Neural cell (in vitro differentiated cells): ENCODE measurements at regions not wholly inside any gene's neighbourhood (a gene's known extent, or its start where the extent isn't known, plus 50 kb on each side); places are given as distances from the start of the nearest gene placed in this dataset.

ENCODE experiments used
- TF ChIP-seq, protein P1 (sequence below): fragments of 450-650 bp; IDR thresholded peaks from 2 replicates; pipeline ENCODE4 v1.5.1; 2014; ENCODE audit warnings: antibody characterized with exemption, mild to moderate bottlenecking, moderate library complexity; ENCODE audit not compliant: poor library complexity, severe bottlenecking
- TF ChIP-seq, protein P2 (sequence below): IDR thresholded peaks from 2 replicates; pipeline ENCODE4 v1.6.1; 2012; ENCODE audit warnings: borderline replicate concordance

DNA sequence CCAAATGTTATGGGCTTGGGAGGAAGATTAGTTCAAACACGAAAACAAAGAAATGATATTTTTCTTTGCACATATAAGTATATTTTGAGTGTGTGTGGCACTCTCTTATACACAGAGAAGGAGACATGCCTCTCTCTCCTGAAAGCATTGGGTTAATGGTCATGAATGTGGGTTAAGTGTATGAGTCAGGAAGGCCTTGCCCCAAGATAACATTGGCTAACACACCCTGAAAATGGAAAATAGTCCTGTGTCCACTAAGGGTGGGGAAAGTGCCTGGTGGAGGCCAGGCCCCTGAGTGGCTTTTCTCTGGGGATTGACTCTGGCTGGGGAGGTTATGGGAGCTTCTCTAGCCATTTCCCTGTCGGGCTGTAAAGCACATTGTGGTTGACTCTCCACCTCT is 332.7 kb upstream of the ONECUT1 start:
- TF ChIP-seq, protein P1, sequence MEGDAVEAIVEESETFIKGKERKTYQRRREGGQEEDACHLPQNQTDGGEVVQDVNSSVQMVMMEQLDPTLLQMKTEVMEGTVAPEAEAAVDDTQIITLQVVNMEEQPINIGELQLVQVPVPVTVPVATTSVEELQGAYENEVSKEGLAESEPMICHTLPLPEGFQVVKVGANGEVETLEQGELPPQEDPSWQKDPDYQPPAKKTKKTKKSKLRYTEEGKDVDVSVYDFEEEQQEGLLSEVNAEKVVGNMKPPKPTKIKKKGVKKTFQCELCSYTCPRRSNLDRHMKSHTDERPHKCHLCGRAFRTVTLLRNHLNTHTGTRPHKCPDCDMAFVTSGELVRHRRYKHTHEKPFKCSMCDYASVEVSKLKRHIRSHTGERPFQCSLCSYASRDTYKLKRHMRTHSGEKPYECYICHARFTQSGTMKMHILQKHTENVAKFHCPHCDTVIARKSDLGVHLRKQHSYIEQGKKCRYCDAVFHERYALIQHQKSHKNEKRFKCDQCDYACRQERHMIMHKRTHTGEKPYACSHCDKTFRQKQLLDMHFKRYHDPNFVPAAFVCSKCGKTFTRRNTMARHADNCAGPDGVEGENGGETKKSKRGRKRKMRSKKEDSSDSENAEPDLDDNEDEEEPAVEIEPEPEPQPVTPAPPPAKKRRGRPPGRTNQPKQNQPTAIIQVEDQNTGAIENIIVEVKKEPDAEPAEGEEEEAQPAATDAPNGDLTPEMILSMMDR: no peak
- TF ChIP-seq, protein P2, sequence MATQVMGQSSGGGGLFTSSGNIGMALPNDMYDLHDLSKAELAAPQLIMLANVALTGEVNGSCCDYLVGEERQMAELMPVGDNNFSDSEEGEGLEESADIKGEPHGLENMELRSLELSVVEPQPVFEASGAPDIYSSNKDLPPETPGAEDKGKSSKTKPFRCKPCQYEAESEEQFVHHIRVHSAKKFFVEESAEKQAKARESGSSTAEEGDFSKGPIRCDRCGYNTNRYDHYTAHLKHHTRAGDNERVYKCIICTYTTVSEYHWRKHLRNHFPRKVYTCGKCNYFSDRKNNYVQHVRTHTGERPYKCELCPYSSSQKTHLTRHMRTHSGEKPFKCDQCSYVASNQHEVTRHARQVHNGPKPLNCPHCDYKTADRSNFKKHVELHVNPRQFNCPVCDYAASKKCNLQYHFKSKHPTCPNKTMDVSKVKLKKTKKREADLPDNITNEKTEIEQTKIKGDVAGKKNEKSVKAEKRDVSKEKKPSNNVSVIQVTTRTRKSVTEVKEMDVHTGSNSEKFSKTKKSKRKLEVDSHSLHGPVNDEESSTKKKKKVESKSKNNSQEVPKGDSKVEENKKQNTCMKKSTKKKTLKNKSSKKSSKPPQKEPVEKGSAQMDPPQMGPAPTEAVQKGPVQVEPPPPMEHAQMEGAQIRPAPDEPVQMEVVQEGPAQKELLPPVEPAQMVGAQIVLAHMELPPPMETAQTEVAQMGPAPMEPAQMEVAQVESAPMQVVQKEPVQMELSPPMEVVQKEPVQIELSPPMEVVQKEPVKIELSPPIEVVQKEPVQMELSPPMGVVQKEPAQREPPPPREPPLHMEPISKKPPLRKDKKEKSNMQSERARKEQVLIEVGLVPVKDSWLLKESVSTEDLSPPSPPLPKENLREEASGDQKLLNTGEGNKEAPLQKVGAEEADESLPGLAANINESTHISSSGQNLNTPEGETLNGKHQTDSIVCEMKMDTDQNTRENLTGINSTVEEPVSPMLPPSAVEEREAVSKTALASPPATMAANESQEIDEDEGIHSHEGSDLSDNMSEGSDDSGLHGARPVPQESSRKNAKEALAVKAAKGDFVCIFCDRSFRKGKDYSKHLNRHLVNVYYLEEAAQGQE: no peak
